ENCODE measurements at regions not wholly inside any gene's neighbourhood (a gene's known extent, or its start where the extent isn't known, plus 50 kb on each side); places are given as distances from the start of the nearest gene placed in this dataset.

- H3K27me3 ChIP-seq (replicated peaks in 1 of 4; ENCODE audit: control extremely low read depth in 1 of 4, control insufficient read depth in 3 of 4, insufficient read depth in 4 of 4, low read length in 3 of 4) = no peaks in the 10 kb centered on the region
- H3K9me3 ChIP-seq (ENCODE audit: control extremely low read depth in 1 of 3, control insufficient read depth in 2 of 3, insufficient read depth in 1 of 3, low read length in 2 of 3) = peaks cover 3 to 16% (median 6%) of the 10 kb centered on the region in 3 donors
- no peak overlapping the region for H2AFZ ChIP-seq (ENCODE audit: insufficient read depth, low read depth, low read length, poor library complexity, severe bottlenecking)
- Mint-ChIP-seq H3K9me3 (ENCODE audit: insufficient read depth) (peaks cover 13% of the 10 kb centered on the region), H3K4me3 (no peak overlapping the region), H3K4me1 (no peaks in the 10 kb centered on the region), H3K27me3 (peaks cover 3% of the 10 kb centered on the region), H3K27ac (no peak overlapping the region)
- CTCF ChIA-PET = no interaction called here
- no peaks in the 10 kb centered on the region for H3K79me2 ChIP-seq (ENCODE audit: control insufficient read depth, insufficient read depth, low read length)
- POLR2A ChIA-PET = no interaction called here
- TF ChIP-seq EZH2 (IDR thresholded peaks at IDR 0.05; ENCODE audit: borderline replicate concordance, insufficient read depth, low read depth, low read length, poor library complexity, severe bottlenecking) (no peak), CTCF (IDR thresholded peaks at IDR 0.05) (no peak)
- no peak overlapping the region for H3K4me3 ChIP-seq (ENCODE audit: control extremely low read depth in 1 of 5, extremely low read depth in 1 of 5, insufficient read depth in 1 of 5, low read depth in 2 of 5, low read length in 4 of 5)
- DNase-seq (no peak), ATAC-seq (ENCODE audit: low read depth) (no peak)
- no peak overlapping the region for H3K27ac ChIP-seq (ENCODE audit: low read length in 2 of 2)
- H3K36me3 ChIP-seq (replicated peaks in 1 of 2; ENCODE audit: control extremely low read depth in 1 of 2, control insufficient read depth in 1 of 2, extremely low read depth in 1 of 2, insufficient read depth in 2 of 2, low read length in 1 of 2) = no peaks in the 10 kb centered on the region
- H3K9ac ChIP-seq (ENCODE audit: low read length) = no peak overlapping the region
- H3K4me2 ChIP-seq (replicated peaks; ENCODE audit: low read depth, low read length, poor library complexity, severe bottlenecking) = no peak overlapping the region
- intact Hi-C loops (cut with micrococcal nuclease) = no loop called here
- H3K4me1 ChIP-seq (ENCODE audit: control insufficient read depth in 2 of 2, insufficient read depth in 2 of 2, low read length in 2 of 2) = no peaks in the 10 kb centered on the region
- H4K20me1 ChIP-seq (ENCODE audit: control insufficient read depth, insufficient read depth, low read length, poor library complexity, severe bottlenecking) = no peaks in the 10 kb centered on the region
- whole genome bisulfite sequencing (ENCODE audit: insufficient coverage) = 98% methylated on average over 4 of the region's 5 CpGs
Observed at GRCh38 chr12:91805031-91805430, 340.6 kb downstream of the BTG1 start.

- ATAC-seq (ENCODE audit: low read depth) = no peak
- Mint-ChIP-seq H3K27me3 (peaks cover 3% of the 10 kb centered on the region), H3K9me3 (ENCODE audit: insufficient read depth) (peaks cover 13% of the 10 kb centered on the region), H3K4me3 (no peak overlapping the region), H3K27ac (no peak overlapping the region), H3K4me1 (no peaks in the 10 kb centered on the region)
- POLR2A ChIA-PET = no interaction called here
- no peaks in the 10 kb centered on the region for H3K36me3 ChIP-seq (replicated peaks in 1 of 2; ENCODE audit: control extremely low read depth in 1 of 2, control insufficient read depth in 1 of 2, extremely low read depth in 1 of 2, insufficient read depth in 2 of 2, low read length in 1 of 2)
- no peak for DNase-seq
- intact Hi-C loops (cut with micrococcal nuclease) = no loop called here
- H3K9ac ChIP-seq (ENCODE audit: low read length) = no peak overlapping the region
- H2AFZ ChIP-seq (ENCODE audit: insufficient read depth, low read depth, low read length, poor library complexity, severe bottlenecking) = no peak overlapping the region
- H4K20me1 ChIP-seq (ENCODE audit: control insufficient read depth, insufficient read depth, low read length, poor library complexity, severe bottlenecking) = no peaks in the 10 kb centered on the region
- 100% methylated on average over 1 of the region's 1 CpG for WGBS (ENCODE audit: insufficient coverage)
- no peak overlapping the region for H3K27ac ChIP-seq (ENCODE audit: low read length in 2 of 2)
- H3K4me1 ChIP-seq (ENCODE audit: control insufficient read depth in 2 of 2, insufficient read depth in 2 of 2, low read length in 2 of 2) = no peaks in the 10 kb centered on the region
- H3K79me2 ChIP-seq (ENCODE audit: control insufficient read depth, insufficient read depth, low read length) = no peaks in the 10 kb centered on the region
- no peak overlapping the region for H3K4me2 ChIP-seq (replicated peaks; ENCODE audit: low read depth, low read length, poor library complexity, severe bottlenecking)
- no peak overlapping the region for H3K4me3 ChIP-seq (ENCODE audit: control extremely low read depth in 1 of 5, extremely low read depth in 1 of 5, insufficient read depth in 1 of 5, low read depth in 2 of 5, low read length in 4 of 5)
- peaks cover 3 to 16% (median 6%) of the 10 kb centered on the region in 3 donors for H3K9me3 ChIP-seq (ENCODE audit: control extremely low read depth in 1 of 3, control insufficient read depth in 2 of 3, insufficient read depth in 1 of 3, low read length in 2 of 3)
- CTCF ChIA-PET = no interaction called here
- H3K27me3 ChIP-seq (replicated peaks in 1 of 4; ENCODE audit: control extremely low read depth in 1 of 4, control insufficient read depth in 3 of 4, insufficient read depth in 4 of 4, low read length in 3 of 4) = no peaks in the 10 kb centered on the region
- TF ChIP-seq CTCF (IDR thresholded peaks at IDR 0.05) (no peak), EZH2 (IDR thresholded peaks at IDR 0.05; ENCODE audit: borderline replicate concordance, insufficient read depth, low read depth, low read length, poor library complexity, severe bottlenecking) (no peak)
Observed at GRCh38 chr12:91804533-91804932, 341.1 kb downstream of the BTG1 start.
